ENCODE measurements at regions not wholly inside any gene's neighbourhood (a gene's known extent, or its start where the extent isn't known, plus 50 kb on each side); places are given as distances from the start of the nearest gene placed in this dataset.

DNA sequence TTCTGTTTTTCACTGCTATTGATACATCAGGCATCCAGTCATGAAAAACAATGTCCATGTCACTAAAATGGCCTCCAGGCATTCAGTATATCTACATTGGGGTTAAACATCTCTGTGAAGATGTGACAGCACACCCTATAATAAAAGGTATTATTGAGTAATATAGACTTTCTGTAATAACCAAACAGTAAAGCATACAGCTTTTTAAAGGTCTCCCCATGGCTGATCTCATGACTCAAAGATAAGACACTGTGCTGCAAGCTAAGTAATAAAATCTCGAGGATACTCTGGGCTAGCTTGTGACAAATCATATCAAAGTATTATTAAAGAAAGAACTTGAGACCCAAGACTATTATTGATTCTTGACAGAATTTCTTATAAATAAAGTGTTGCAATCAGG, 613.1 kb upstream of the PKN2 start:
- no peaks in the 10 kb centered on the region for H4K20me1 ChIP-seq (ENCODE audit: insufficient read depth, low read length)
- H3K9ac ChIP-seq (ENCODE audit: insufficient read depth, low read length, poor library complexity, severe bottlenecking) = no peak overlapping the region
- no peak overlapping the region for H3K4me3 Mint-ChIP-seq
- H3K36me3 Mint-ChIP-seq = no peaks in the 10 kb centered on the region
- H3K27me3 ChIP-seq (ENCODE audit: control insufficient read depth in 2 of 2, insufficient read depth in 2 of 2, low read length in 2 of 2) = no peaks in the 10 kb centered on the region
- H3K36me3 ChIP-seq (replicated peaks in 1 of 2; ENCODE audit: control insufficient read depth in 1 of 2, insufficient read depth in 2 of 2, low read length in 2 of 2) = no peaks in the 10 kb centered on the region
- DNase-seq = no peak
- H3K4me1 ChIP-seq (ENCODE audit: control insufficient read depth in 1 of 2, insufficient read depth in 2 of 2, low read length in 2 of 2) = no peaks in the 10 kb centered on the region
- no peaks in the 10 kb centered on the region for H3K9me3 ChIP-seq (replicated peaks in 1 of 2; ENCODE audit: control insufficient read depth in 1 of 2, insufficient read depth in 1 of 2, low read length in 2 of 2)
- H3K9me3 Mint-ChIP-seq = peaks cover 0 to 3% (median 0%) of the 10 kb centered on the region in 7 donors
- H3K27me3 Mint-ChIP-seq (ENCODE audit: low read depth in 3 of 3) = peaks cover 0 to 3% (median 1%) of the 10 kb centered on the region in 3 donors
- no CpG with 5 or more reads among the region's 1 CpG for WGBS (ENCODE audit: insufficient coverage)
- no peak overlapping the region for H3K4me3 ChIP-seq (replicated peaks in 1 of 3; ENCODE audit: low read depth in 2 of 3, low read length in 3 of 3)
- intact Hi-C loops (cut with micrococcal nuclease) = no loop called here
- no peak overlapping the region for H3K27ac Mint-ChIP-seq
- H3K79me2 ChIP-seq (ENCODE audit: insufficient read depth, low read length) = no peaks in the 10 kb centered on the region
- H3K27ac ChIP-seq (ENCODE audit: low read depth in 1 of 2, low read length in 2 of 2) = no peak overlapping the region
- TF ChIP-seq, protein P1, sequence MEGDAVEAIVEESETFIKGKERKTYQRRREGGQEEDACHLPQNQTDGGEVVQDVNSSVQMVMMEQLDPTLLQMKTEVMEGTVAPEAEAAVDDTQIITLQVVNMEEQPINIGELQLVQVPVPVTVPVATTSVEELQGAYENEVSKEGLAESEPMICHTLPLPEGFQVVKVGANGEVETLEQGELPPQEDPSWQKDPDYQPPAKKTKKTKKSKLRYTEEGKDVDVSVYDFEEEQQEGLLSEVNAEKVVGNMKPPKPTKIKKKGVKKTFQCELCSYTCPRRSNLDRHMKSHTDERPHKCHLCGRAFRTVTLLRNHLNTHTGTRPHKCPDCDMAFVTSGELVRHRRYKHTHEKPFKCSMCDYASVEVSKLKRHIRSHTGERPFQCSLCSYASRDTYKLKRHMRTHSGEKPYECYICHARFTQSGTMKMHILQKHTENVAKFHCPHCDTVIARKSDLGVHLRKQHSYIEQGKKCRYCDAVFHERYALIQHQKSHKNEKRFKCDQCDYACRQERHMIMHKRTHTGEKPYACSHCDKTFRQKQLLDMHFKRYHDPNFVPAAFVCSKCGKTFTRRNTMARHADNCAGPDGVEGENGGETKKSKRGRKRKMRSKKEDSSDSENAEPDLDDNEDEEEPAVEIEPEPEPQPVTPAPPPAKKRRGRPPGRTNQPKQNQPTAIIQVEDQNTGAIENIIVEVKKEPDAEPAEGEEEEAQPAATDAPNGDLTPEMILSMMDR (IDR thresholded peaks at IDR 0.05) = no peak
- H2AFZ ChIP-seq (ENCODE audit: insufficient read depth, low read depth, low read length, poor library complexity, severe bottlenecking) = no peak overlapping the region
- H3K4me1 Mint-ChIP-seq = peaks cover 10% of the 10 kb centered on the region
- no peak overlapping the region for H3K4me2 ChIP-seq (replicated peaks; ENCODE audit: extremely low read depth, low read length, poor library complexity, severe bottlenecking)

DNA sequence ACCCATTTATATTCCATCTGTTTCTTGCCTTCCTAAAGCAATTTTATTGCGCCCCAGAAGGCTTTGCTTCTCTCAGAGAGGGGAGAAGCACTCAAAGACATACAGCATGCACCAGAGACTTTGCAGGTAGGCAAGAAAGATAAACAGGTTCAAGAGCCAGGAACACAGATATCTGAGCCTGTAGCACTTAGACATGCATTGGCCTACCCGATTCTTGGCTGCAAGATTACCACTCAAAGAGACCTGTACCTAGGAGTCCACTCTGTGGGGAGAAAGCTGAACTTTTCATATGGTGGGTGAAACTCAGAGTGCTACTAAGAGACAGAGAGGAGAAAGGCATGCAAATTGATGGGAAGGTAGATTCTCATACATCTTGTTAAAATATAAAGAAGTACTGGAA, 609.4 kb upstream of the PKN2 start:
- Histone ChIP-seq H3K9ac (ENCODE audit: insufficient read depth, low read length, poor library complexity, severe bottlenecking) (no peak overlapping the region), H3K4me3 (replicated peaks in 1 of 3; ENCODE audit: low read depth in 2 of 3, low read length in 3 of 3) (no peak overlapping the region), H3K79me2 (ENCODE audit: insufficient read depth, low read length) (no peaks in the 10 kb centered on the region), H3K27ac (ENCODE audit: low read depth in 1 of 2, low read length in 2 of 2) (no peak overlapping the region), H4K20me1 (ENCODE audit: insufficient read depth, low read length) (no peaks in the 10 kb centered on the region), H2AFZ (ENCODE audit: insufficient read depth, low read depth, low read length, poor library complexity, severe bottlenecking) (no peak overlapping the region), H3K4me2 (replicated peaks; ENCODE audit: extremely low read depth, low read length, poor library complexity, severe bottlenecking) (no peak overlapping the region), H3K4me1 (ENCODE audit: control insufficient read depth in 1 of 2, insufficient read depth in 2 of 2, low read length in 2 of 2) (no peaks in the 10 kb centered on the region), H3K9me3 (replicated peaks in 1 of 2; ENCODE audit: control insufficient read depth in 1 of 2, insufficient read depth in 1 of 2, low read length in 2 of 2) (no peaks in the 10 kb centered on the region), H3K27me3 (ENCODE audit: control insufficient read depth in 2 of 2, insufficient read depth in 2 of 2, low read length in 2 of 2) (no peaks in the 10 kb centered on the region), H3K36me3 (replicated peaks in 1 of 2; ENCODE audit: control insufficient read depth in 1 of 2, insufficient read depth in 2 of 2, low read length in 2 of 2) (no peaks in the 10 kb centered on the region)
- 100% methylated on average over 1 of the region's 2 CpGs for WGBS (ENCODE audit: insufficient coverage)
- H3K4me1 Mint-ChIP-seq = peaks cover 10% of the 10 kb centered on the region
- intact Hi-C loops (cut with micrococcal nuclease) = no loop called here
- H3K9me3 Mint-ChIP-seq = peaks cover 0 to 3% (median 0%) of the 10 kb centered on the region in 7 donors
- TF ChIP-seq, protein P1 (IDR thresholded peaks at IDR 0.05) = no peak
- DNase-seq = no peak
- H3K27me3 Mint-ChIP-seq (ENCODE audit: low read depth in 3 of 3) = peaks cover 0 to 3% (median 1%) of the 10 kb centered on the region in 3 donors
- no peak overlapping the region for H3K27ac Mint-ChIP-seq
- H3K36me3 Mint-ChIP-seq = no peaks in the 10 kb centered on the region
- no peak overlapping the region for H3K4me3 Mint-ChIP-seq

Data from CD14-positive monocyte (primary cell).